Liver (tissue), 8 donors: ENCODE measurements at regions not wholly inside any gene's neighbourhood (a gene's known extent, or its start where the extent isn't known, plus 50 kb on each side); places are given as distances from the start of the nearest gene placed in this dataset.

Experiments used
- DNase-seq: peaks from one replicate; pipeline ENCODE4 v3.0.0-alpha.2; 2017; ENCODE audit warnings: low spot score
- H3K27ac ChIP-seq, 2 donors: one replicate each; pipeline ENCODE4 v1.7.0; 2013; ENCODE audit warnings: inconsistent platforms in 2 of 2, low read length in 2 of 2, control low read depth in 1 of 2, low read depth in 1 of 2, mild to moderate bottlenecking in 1 of 2
- H3K27me3 ChIP-seq, 4 donors: one replicate each; pipeline versions ENCODE4 v1.6.1 to v1.7.0; 2013; ENCODE audit warnings: low read length in 3 of 4, inconsistent platforms in 1 of 4, mild to moderate bottlenecking in 1 of 4, moderate library complexity in 1 of 4; ENCODE audit not compliant: control insufficient read depth in 4 of 4, insufficient read depth in 4 of 4
- H3K36me3 ChIP-seq, 4 donors: one replicate each; pipeline versions ENCODE4 v1.6.1 to v1.7.0; 2013; ENCODE audit warnings: low read length in 3 of 4, mild to moderate bottlenecking in 3 of 4, low read depth in 1 of 4, moderate library complexity in 1 of 4; ENCODE audit not compliant: control insufficient read depth in 4 of 4, insufficient read depth in 3 of 4
- H3K4me1 ChIP-seq, 4 donors: one replicate each; pipeline versions ENCODE4 v1.6.1 to v1.7.0; 2013; ENCODE audit warnings: low read length in 3 of 4, mild to moderate bottlenecking in 3 of 4, moderate library complexity in 1 of 4; ENCODE audit not compliant: control insufficient read depth in 4 of 4, insufficient read depth in 4 of 4
- H3K4me3 ChIP-seq, 3 donors: one replicate each; pipeline versions ENCODE4 v1.6.1 to v1.7.0; 2013; ENCODE audit warnings: low read length in 3 of 3, control low read depth in 1 of 3, low read depth in 1 of 3, mild to moderate bottlenecking in 1 of 3
- H3K9ac ChIP-seq, 2 donors: one replicate each; pipeline ENCODE4 v1.7.0; 2013; ENCODE audit warnings: low read length in 2 of 2, mild to moderate bottlenecking in 2 of 2, moderate library complexity in 2 of 2, control low read depth in 1 of 2, low read depth in 1 of 2
- H3K9me3 ChIP-seq, 4 donors: one replicate each; pipeline versions ENCODE4 v1.6.1 to v1.7.0; 2013; ENCODE audit warnings: low read length in 3 of 4; ENCODE audit not compliant: control insufficient read depth in 4 of 4
- ATF3 ChIP-seq: IDR thresholded peaks from 2 replicates; pipeline ENCODE4 v1.6.1; 2016; ENCODE audit warnings: antibody characterized with exemption
- CTCF ChIP-seq: fragments of 150-350 bp; IDR thresholded peaks from 2 replicates; pipeline ENCODE4 v1.5.1; 2017; ENCODE audit warnings: improper control_type of control experiment, low read depth, low read length; ENCODE audit not compliant: missing input control
- EGR1 ChIP-seq, 2 donors: IDR thresholded peaks; 2 replicates each; pipeline ENCODE4 v1.6.1; 2016 to 2018; ENCODE audit warnings: antibody characterized with exemption in 2 of 2, low read depth in 2 of 2
- FOXA1 ChIP-seq: IDR thresholded peaks from 2 replicates; pipeline ENCODE4 v1.6.1; 2016; ENCODE audit warnings: antibody characterized with exemption
- FOXA2 ChIP-seq: IDR thresholded peaks from 2 replicates; pipeline ENCODE4 v1.6.1; 2016; ENCODE audit warnings: antibody characterized with exemption
- GABPA ChIP-seq, 2 donors: IDR thresholded peaks in 1 of 2; conservative IDR thresholded peaks in 1 of 2; 2 replicates each; pipeline ENCODE4 v1.6.1; 2016; ENCODE audit warnings: antibody characterized with exemption in 2 of 2, mild to moderate bottlenecking in 1 of 2, moderate library complexity in 1 of 2
- HNF4A ChIP-seq, 2 donors: conservative IDR thresholded peaks; 2 replicates each; pipeline ENCODE4 v1.6.1; 2016; ENCODE audit warnings: antibody characterized with exemption in 2 of 2, mild to moderate bottlenecking in 2 of 2
- HNF4G ChIP-seq: IDR thresholded peaks from 2 replicates; pipeline ENCODE4 v1.6.1; 2016; ENCODE audit warnings: antibody characterized with exemption
- JUND ChIP-seq, 2 donors: IDR thresholded peaks; 2 replicates each; pipeline ENCODE4 v1.6.1; 2016; ENCODE audit warnings: antibody characterized with exemption in 2 of 2
- MAX ChIP-seq: IDR thresholded peaks from 2 replicates; pipeline ENCODE4 v1.6.1; 2016; ENCODE audit warnings: antibody characterized with exemption
- NR2F2 ChIP-seq: IDR thresholded peaks from 2 replicates; pipeline ENCODE4 v1.6.1; 2016; ENCODE audit warnings: antibody characterized with exemption
- RAD21 ChIP-seq, 2 donors: IDR thresholded peaks; 2 replicates each; pipeline ENCODE4 v1.6.1; 2016; ENCODE audit warnings: antibody characterized with exemption in 2 of 2, mild to moderate bottlenecking in 2 of 2
- REST ChIP-seq: IDR thresholded peaks from 2 replicates; pipeline ENCODE4 v1.6.1; 2016; ENCODE audit warnings: antibody characterized with exemption, mild to moderate bottlenecking
- RXRA ChIP-seq, 2 donors: IDR thresholded peaks; 2 replicates each; pipeline ENCODE4 v1.6.1; 2017 to 2018; ENCODE audit warnings: antibody characterized with exemption in 2 of 2, mild to moderate bottlenecking in 1 of 2
- SP1 ChIP-seq: IDR thresholded peaks from 2 replicates; pipeline ENCODE4 v1.6.1; 2018; ENCODE audit warnings: antibody characterized with exemption, mild to moderate bottlenecking
- TAF1 ChIP-seq: conservative IDR thresholded peaks from 2 replicates; pipeline ENCODE4 v1.6.1; 2016; ENCODE audit warnings: antibody characterized with exemption, mild to moderate bottlenecking
- YY1 ChIP-seq: IDR thresholded peaks from 2 replicates; pipeline ENCODE4 v1.6.1; 2016; ENCODE audit warnings: antibody characterized with exemption, mild to moderate bottlenecking
- ZBTB33 ChIP-seq: IDR thresholded peaks from 2 replicates; pipeline ENCODE4 v1.6.1; 2016; ENCODE audit warnings: antibody characterized with exemption
- WGBS: extraction: QIAGEN DNeasy Blood & Tissue Kit; methylation state at CpG from one replicate; pipeline ENCODE4 v1.1.7; 2013; 5-methylcytosine and 5-hydroxymethylcytosine counted together
- donor health status: healthy.
- donor health status: healthy.
- donor health status: healthy.
- donor health status: healthy.
- donor health status: healthy.

- Histone ChIP-seq H3K9me3 (no peaks in the 10 kb centered on the region), H3K27me3 (no peaks in the 10 kb centered on the region), H3K36me3 (no peaks in the 10 kb centered on the region), H3K4me3 (no peak overlapping the region), H3K9ac (no peak overlapping the region), H3K4me1 (no peaks in the 10 kb centered on the region), H3K27ac (no peak overlapping the region)
- WGBS = 92% methylated on average over 6 of the region's 6 CpGs
- no peak for DNase-seq
- TF ChIP-seq YY1 (no peak), TAF1 (no peak)
Observed at GRCh38 chr13:40387775-40388174, 278.7 kb downstream of the FOXO1 start.

- no peak overlapping the region for H3K9ac ChIP-seq
Observed at GRCh38 chr13:40388617-40389016, 277.8 kb downstream of the FOXO1 start.

More at GRCh38 chr13:40388617-40389016, 277.8 kb downstream of the FOXO1 start:
- 66% methylated on average over 11 of the region's 11 CpGs for WGBS
- peak overlapping the region in 1 of 2 donors; percentile 14 for H3K27ac ChIP-seq
- H3K4me3 ChIP-seq = no peak overlapping the region
- H3K4me1 ChIP-seq = no peaks in the 10 kb centered on the region
- H3K36me3 ChIP-seq = no peaks in the 10 kb centered on the region
- TF ChIP-seq MAX (no peak), FOXA2 (no peak), REST (no peak), NR2F2 (no peak), JUND (IDR thresholded peaks at IDR 0.05) (no peak), ATF3 (no peak), RXRA (IDR thresholded peaks at IDR 0.05) (no peak), ZBTB33 (no peak), CTCF (no peak), FOXA1 (no peak), SP1 (peak; percentile 13), EGR1 (IDR thresholded peaks at IDR 0.05; ENCODE audit: low read depth in 2 of 2) (no peak), HNF4A (conservative IDR thresholded peaks at IDR 0.05) (no peak), RAD21 (IDR thresholded peaks at IDR 0.05) (peak in 1 of 2 donors; percentile 33), HNF4G (no peak), GABPA (IDR thresholded peaks at IDR 0.05 in 1 of 2, conservative IDR thresholded peaks at IDR 0.05 in 1 of 2) (no peak)
- no peak for DNase-seq
- no peaks in the 10 kb centered on the region for H3K9me3 ChIP-seq
- no peaks in the 10 kb centered on the region for H3K27me3 ChIP-seq
